GM06990 (cell line): ENCODE measurements at regions not wholly inside any gene's neighbourhood (a gene's known extent, or its start where the extent isn't known, plus 50 kb on each side); places are given as distances from the start of the nearest gene placed in this dataset.

Experiments
- DNase-seq: peaks from one replicate; pipeline ENCODE4 v3.0.0-alpha.2; 2011; ENCODE audit not compliant: insufficient read length; ENCODE audit errors: extremely low read depth
- H3K27me3 ChIP-seq: replicated peaks from 2 replicates; pipeline ENCODE4 v1.6.0; 2011; ENCODE audit warnings: low read length; ENCODE audit not compliant: control insufficient read depth, insufficient read depth
- H3K36me3 ChIP-seq: 2 replicates; pipeline ENCODE4 v1.5.1; 2011; ENCODE audit warnings: low read length; ENCODE audit not compliant: control insufficient read depth, insufficient read depth
- H3K4me3 ChIP-seq: replicated peaks from 2 replicates; pipeline ENCODE4 v1.5.1; 2011; ENCODE audit warnings: low read depth, mild to moderate bottlenecking, control low read depth, low read length
- TF ChIP-seq, protein P1 (sequence below): IDR thresholded peaks from 2 replicates; pipeline ENCODE4 v1.5.1; 2011; ENCODE audit warnings: low read length, control low read depth, mild to moderate bottlenecking, inconsistent platforms; ENCODE audit not compliant: insufficient read depth, poor library complexity, severe bottlenecking

DNA sequence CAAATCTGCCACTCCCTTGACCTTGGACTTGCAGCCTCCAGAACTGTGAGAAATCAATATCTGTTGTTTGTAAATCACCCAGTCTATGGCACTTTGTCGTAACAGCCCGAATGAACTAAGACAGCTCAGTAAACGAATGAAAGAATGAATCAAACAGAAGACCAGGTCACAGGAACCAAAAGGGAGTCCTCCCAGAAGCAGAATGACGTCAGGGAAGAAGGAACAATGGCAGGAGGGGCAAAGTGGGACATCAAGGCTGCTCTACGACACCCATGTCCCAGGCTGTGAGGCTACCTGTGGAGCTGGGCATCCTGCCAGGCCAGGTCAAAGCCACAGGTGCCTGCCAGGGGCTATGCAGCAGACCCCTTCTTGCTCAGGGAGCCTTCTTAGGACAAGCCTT is 267.2 kb upstream of the PFKP start:
- Histone ChIP-seq H3K36me3 (no peaks in the 10 kb centered on the region), H3K27me3 (no peaks in the 10 kb centered on the region), H3K4me3 (no peak overlapping the region)
- TF ChIP-seq, protein P1, sequence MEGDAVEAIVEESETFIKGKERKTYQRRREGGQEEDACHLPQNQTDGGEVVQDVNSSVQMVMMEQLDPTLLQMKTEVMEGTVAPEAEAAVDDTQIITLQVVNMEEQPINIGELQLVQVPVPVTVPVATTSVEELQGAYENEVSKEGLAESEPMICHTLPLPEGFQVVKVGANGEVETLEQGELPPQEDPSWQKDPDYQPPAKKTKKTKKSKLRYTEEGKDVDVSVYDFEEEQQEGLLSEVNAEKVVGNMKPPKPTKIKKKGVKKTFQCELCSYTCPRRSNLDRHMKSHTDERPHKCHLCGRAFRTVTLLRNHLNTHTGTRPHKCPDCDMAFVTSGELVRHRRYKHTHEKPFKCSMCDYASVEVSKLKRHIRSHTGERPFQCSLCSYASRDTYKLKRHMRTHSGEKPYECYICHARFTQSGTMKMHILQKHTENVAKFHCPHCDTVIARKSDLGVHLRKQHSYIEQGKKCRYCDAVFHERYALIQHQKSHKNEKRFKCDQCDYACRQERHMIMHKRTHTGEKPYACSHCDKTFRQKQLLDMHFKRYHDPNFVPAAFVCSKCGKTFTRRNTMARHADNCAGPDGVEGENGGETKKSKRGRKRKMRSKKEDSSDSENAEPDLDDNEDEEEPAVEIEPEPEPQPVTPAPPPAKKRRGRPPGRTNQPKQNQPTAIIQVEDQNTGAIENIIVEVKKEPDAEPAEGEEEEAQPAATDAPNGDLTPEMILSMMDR: no peak
- no peak for DNase-seq

DNA sequence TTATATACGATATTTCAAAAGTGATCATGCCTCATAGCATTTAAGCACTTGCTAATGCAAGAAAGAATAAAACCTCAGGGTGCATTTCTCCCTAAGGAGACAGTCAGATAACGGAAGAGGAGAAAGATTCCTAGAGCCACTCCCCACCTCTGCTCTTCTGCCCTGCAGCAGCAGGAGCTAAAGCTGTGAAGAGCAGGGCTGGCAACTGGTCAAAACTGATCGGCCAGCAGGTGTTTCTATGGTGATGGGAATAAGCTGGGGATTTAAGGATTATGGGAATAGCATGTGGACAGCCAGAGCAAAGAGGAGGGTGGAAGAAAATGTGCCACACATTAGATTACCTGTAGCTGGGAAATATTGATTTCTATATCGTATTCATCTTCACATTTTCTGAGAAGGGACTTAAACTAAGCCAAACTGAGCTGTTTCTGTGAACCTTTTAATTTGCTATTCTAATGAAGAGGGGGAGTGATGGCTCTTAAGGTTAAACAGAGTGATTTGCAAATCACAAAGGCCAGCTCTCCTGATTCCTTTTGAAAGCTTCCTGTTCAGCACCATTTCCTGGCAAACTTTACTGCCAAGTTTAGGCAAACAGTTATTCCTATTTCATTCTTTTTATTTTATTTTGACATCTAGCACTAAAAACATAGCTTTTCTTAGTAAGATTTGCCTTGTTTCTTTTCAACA is 268.9 kb upstream of the PFKP start:
- no peak overlapping the region for H3K4me3 ChIP-seq
- no peak for DNase-seq
- TF ChIP-seq, protein P1: no peak

DNA sequence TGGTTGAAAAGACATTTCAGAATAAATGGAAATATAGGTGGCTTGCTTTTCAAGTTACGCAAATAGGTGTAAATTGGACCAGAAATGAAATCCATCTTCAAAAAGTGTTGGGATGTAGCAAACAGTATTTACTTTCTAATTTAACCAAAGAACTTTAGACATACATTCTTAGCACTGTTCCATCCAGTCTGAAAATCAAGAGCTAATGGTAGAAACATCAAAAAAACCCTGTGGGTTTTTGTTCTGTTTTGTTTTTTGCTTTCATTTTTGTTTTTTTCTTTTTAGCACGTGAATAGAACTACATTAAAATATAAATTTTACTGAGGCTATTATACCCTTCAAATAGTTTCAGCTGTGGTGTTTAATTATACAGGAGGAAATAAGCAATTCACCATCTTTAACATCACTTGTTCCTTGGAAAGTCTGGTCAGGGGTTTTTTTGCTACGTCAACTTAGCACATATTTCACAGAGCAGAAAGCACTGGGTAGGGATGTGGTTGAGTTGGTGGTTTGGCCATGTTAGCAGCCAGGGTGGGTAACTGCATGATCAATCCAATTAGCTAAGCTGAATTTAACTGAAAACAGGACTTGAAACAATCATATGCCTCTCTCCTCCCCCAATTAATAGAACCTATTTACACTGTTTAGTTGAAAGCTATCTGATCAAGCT is 275.4 kb upstream of the PFKP start:
- Histone ChIP-seq H3K36me3 (no peaks in the 10 kb centered on the region), H3K4me3 (no peak overlapping the region), H3K27me3 (no peaks in the 10 kb centered on the region)
- TF ChIP-seq, protein P1: no peak
- peak; percentile 15 for DNase-seq

More for the DNA sequence above, 268.9 kb upstream of the PFKP start:
- Histone ChIP-seq H3K27me3 (no peaks in the 10 kb centered on the region), H3K36me3 (no peaks in the 10 kb centered on the region)

DNA sequence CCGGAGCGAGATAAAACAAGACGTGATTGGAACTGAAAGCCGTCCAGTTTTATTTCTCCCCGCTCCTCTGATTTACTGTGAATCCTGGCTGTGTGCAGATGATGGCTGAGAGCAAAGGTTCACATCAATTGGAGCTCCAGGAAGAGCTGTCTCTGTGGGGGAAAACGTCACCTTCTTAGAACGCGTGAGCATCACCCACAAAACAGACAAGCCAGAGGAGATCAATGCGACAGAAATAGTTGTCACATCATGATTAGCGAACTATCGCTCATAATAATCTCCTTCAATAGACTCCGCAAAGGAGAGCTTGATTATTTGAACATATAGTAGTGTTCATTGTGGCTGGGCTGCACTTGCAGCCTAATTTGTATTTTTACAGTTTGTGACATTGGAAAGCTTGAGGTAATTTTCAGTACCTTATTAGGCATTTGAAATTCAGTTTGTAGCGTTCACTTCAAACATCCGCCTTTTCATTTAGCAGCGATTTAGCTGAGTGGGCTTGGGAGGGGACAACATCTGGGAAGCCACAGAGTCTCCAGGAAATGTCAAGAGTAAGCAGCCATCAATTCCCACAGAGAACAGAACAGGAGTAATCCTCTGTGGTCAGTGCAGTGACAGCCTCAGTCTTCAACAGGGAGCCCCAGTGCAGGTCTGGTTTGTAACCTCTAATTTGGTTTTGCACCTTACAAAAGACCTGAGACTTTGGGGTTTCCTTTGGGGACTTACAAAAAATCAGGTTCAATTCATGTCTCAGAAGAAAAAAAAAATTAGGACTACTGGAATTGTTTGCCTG is 276.8 kb upstream of the PFKP start:
- no peak for DNase-seq
- no peaks in the 10 kb centered on the region for H3K27me3 ChIP-seq
- no peaks in the 10 kb centered on the region for H3K36me3 ChIP-seq
- TF ChIP-seq, protein P1: no peak
- no peak overlapping the region for H3K4me3 ChIP-seq

DNA sequence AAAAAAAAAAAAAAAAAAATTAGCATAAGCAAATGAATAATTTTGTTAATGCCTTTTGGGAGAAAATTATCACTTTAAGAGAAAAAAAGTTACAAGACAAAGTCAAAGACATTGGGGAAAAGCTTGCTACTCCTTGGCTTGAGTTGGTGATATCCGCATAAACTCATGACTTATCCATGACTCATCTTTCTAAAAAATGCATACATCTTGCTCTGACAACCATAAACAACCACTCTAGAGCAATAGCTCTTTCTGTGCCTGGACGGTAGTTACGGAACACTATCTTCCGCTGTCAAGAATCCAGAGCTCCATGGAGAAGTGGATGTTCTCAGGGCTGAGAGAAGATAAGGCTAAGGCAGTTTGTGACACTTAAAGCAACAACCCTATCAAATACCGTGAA is 281.1 kb upstream of the PFKP start:
- TF ChIP-seq, protein P1: no peak
- Histone ChIP-seq H3K4me3 (no peak overlapping the region), H3K27me3 (no peaks in the 10 kb centered on the region), H3K36me3 (no peaks in the 10 kb centered on the region)
- DNase-seq: no peak
